22Rv1 (cell line): ENCODE measurements at regions not wholly inside any gene's neighbourhood (a gene's known extent, or its start where the extent isn't known, plus 50 kb on each side); places are given as distances from the start of the nearest gene placed in this dataset.

ENCODE experiments used
- ZFX ChIP-seq: fragments of 450-650 bp; IDR thresholded peaks from 2 replicates; pipeline ENCODE4 v1.6.1; 2017; ENCODE audit warnings: antibody characterized with exemption, borderline replicate concordance
- TF ChIP-seq, protein P1 (sequence below): fragments of 450-650 bp; IDR thresholded peaks from 2 replicates; pipeline ENCODE4 v1.5.1; 2017; ENCODE audit warnings: mild to moderate bottlenecking

DNA sequence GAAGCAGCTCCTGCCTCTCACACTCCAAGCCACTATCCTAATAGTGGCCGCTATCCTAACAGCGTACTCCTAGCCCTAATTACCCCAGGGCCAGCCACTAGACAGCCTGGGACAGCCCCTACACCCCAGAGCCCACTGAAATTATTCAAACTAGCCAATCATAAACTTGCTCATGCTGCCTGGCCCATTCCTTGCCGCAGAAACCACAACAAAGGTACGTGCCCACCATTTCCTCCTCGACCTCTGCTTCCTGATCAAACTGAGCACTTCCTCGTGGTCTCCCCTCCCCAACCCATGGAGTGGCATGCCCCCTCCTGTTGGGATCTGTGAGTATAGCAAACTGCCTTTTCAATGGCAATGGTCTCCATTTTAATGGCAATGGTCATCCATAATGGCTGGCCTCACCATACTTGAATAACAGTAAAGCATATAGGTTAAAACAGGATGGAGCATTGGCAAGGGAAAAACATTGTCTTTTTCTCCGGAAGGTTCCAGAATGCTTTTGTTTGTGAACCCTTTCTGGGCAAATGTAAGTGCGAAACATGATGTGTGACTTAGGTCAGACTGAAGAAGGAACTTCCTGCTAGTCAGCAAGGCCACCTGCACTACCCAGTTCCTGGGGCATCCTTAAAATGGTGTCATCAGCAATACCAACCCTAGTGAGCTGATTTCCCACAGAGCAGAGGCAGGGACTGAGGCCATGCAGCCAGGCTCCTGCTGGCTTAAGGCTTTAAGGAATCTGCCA is 107.1 kb upstream of the ATP6AP2 start:
- TF ChIP-seq, protein P1, sequence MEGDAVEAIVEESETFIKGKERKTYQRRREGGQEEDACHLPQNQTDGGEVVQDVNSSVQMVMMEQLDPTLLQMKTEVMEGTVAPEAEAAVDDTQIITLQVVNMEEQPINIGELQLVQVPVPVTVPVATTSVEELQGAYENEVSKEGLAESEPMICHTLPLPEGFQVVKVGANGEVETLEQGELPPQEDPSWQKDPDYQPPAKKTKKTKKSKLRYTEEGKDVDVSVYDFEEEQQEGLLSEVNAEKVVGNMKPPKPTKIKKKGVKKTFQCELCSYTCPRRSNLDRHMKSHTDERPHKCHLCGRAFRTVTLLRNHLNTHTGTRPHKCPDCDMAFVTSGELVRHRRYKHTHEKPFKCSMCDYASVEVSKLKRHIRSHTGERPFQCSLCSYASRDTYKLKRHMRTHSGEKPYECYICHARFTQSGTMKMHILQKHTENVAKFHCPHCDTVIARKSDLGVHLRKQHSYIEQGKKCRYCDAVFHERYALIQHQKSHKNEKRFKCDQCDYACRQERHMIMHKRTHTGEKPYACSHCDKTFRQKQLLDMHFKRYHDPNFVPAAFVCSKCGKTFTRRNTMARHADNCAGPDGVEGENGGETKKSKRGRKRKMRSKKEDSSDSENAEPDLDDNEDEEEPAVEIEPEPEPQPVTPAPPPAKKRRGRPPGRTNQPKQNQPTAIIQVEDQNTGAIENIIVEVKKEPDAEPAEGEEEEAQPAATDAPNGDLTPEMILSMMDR = no peak
- no peak for TF ChIP-seq ZFX
